ENCODE measurements at regions not wholly inside any gene's neighbourhood (a gene's known extent, or its start where the extent isn't known, plus 50 kb on each side); places are given as distances from the start of the nearest gene placed in this dataset.
"Not testable (repeated sequence)": the region's sequence is repeated elsewhere in the genome, so short reads cannot be mapped to it uniquely, and the experiment has no call there.

DNA sequence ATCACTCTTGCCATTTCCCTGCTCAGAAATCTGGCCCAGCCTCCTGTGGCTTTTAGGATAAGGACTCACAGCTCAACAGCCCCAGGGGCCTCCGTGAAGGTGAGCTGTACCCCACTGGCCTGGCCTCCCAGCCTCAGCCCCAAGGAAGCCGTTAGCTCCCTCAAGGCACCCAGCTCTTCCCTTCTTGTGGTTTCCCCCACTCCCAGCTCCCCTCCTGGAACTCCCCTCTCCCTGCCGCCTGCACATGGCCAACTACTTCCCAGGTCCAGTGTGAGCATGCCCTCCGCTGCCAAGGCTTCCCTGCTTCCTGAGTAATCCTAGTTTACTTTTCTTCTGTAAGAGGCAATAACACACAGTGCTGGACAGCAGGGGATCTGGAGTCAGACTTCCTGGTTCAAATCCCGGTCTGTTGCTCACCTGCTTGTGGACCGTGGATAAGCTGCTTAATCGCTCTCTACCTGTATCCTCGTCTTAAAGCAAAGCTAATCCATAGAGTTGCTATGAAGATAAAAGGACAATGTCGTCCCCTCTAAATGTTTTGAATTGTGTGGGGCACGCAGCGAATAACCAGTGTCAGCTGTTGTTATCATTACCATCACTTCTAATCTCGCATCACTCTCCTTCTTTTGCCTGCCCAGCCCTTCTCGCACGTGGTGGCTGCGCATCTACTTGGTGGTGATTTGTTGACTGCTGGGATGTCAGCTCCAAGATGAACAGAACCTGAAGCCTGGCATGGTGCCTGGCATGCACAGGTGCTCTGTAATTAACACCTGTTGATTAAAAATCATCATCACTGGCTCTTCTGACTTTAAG is 86.6 kb downstream of the C5orf15 start:
- DNase-seq (ENCODE audit: low read depth), result no peak

DNA sequence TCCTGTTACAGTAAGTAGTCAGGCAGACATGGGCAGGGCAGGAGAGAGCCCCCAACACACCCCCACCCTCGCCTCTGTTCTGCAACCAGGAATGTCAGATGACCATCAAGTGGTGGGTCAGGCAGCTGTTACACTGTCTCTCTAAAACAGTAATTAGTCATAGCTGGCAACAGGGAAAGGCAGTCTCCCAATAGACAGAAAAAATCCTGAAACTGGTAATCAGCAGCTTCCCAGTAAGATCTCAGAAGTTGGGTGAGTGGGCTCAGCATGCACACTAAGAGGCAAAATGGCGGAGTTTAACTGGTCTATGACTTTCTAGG is 90.2 kb downstream of the C5orf15 start:
- DNase-seq (ENCODE audit: low read depth), result no peak

DNA sequence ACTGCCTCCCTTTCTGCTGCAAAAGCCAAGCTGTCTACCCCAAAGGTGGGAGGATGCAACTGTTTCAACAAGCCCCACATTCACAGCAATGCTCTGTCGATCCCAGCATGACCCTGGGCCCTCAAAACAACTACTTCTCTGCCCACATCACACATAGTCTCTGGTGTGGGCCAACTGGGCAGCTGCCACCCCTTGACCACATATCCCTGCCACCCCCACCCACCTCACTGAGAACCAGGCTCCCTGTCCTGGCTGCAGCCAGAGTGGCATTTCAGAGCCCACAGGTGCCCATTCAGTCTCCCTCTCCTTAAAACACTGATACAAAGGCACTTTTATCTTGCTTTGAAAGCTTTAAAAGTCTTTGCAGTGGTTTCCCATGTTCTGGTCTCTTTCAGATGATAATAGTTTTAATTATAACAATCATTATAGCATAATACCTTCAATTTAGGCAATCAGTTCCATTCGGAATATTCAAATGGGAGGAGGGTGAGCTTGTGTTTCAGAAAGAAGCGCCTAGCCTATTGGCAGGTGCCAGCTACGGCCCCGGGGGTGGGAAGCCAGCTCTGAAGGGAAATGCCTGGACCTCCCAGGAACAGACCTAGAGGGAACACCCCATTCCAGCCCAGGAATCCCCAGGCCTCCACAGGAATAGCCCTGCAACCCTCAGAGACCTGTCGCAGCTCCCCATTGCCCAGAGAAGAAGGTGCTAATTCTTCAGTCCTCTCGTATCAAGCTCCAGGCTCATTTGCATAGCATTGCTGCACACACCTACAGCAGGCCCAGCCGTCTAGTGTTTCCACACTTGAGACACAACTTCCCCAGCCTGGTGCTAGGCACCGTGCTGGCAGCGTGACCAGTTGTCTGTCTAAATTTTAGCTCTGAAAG is 90.8 kb downstream of the C5orf15 start:
- DNase-seq (ENCODE audit: low read depth), result no peak

DNA sequence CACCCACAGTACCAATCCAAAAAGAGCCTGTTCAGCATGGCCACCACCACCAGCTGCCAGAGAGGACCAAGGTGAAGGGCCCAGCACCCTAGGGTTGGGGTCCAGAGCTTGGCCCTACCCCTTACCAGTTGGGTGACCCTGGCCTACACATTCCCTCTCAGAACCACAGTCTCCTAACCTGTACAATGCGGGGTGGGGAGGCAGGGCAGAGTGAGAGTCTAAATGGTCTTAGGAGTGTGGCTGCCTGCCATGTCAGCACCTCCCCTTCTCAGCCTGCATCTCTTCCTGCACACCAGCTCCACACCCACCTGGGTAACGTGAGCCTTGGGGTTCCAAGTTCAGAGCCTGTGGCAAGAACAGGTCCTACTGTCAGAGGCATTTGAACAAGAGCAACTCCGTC is 92.2 kb downstream of the C5orf15 start:
- no peak for DNase-seq (ENCODE audit: low read depth)

DNA sequence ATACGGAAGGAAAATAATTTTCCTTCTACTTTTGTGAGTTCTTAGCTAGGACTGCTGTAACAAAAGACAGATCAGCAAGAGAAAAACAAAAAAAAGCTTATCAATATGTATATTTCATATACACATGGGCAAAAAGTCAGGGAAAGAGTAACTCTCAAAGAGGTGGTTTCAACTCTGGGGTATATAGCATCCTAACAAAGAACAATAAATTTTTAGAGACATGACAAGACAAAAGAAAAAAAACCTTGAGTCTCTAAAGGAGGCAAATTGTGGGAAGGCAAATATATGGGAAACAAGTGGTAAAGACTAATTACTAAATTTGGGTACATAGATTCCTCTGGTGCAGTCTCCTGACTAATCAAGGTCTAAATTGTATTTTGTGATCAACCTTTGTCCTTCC is 93.2 kb downstream of the C5orf15 start:
- no peak for DNase-seq (ENCODE audit: low read depth)

DNA sequence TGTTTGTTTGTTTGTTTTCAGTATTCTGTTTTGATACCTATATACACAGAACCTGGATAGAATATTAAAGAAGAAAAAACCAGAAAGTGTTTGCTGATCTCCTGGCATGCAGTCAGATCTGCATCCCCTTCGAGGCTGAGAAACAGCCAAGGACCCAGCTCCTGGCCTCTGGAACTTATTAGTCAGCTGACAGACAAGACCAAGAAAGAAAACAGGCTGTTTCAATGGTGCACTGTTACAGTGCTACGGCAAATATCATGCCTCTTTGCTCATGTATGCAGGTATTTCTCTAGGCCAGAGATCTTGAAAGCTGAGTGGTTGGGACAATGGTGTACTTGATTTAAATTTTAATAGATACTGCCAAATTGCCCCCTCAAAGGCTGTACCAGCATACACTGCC is 95.0 kb downstream of the C5orf15 start:
- DNase-seq (ENCODE audit: low read depth), result no peak

DNA sequence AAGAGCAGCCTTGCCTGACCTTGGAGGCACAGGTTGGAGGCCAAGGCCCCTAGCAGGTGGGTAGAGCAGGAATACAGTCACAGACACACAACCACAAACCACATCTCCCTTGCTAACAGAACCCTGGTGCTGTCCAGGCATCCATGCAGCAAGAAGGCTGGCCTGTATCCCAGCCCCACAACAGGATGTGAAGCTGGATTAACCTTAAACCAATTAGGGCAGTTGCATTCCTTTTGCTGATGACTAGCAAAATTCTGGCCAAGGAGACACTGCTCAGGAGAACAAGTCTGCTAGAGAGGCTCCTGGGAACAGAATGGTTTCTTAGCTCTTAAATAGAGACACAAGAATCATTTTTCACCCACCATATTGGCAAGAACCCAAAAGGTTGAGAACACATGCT is 97.8 kb downstream of the C5orf15 start:
- no peak for DNase-seq (ENCODE audit: low read depth)

DNA sequence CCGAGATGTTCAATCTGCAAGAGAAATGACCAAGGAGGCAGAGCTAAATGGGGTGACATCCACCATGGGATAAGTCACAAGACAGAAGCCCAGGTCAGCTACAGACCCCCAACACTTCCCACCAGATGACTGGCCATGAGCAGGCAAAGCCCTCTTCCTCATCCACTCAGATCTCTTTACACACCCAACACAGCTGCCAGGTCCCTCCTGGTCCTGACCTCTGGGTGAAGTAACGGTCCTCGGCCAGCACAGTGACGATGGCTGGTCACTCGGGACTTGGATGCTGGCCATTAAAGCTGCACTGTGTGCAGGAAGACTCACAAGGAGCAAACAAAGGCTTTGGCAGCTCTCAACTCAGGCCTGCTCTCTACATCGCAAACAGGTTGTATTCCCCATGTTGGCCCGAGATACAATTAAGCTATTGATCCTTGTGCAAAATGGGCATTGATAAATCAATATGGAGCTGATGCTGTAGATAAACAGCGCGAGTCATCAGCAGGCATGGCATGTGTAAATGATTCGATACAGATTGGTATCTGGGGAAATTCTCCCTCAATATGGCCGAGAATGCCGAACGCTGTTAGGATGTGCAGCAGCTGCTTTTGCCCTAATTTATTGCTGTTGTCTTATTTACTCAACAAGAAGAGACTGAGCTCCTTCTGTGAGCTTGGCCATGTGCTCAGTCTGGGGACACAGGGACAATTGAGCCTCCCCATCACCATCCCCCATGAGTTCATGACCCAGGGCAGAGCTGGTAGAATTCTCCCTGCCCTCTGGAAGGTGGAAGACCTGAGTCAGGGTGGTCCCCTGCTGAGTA is 98.7 kb downstream of the C5orf15 start:
- no peak for DNase-seq (ENCODE audit: low read depth)

DNA sequence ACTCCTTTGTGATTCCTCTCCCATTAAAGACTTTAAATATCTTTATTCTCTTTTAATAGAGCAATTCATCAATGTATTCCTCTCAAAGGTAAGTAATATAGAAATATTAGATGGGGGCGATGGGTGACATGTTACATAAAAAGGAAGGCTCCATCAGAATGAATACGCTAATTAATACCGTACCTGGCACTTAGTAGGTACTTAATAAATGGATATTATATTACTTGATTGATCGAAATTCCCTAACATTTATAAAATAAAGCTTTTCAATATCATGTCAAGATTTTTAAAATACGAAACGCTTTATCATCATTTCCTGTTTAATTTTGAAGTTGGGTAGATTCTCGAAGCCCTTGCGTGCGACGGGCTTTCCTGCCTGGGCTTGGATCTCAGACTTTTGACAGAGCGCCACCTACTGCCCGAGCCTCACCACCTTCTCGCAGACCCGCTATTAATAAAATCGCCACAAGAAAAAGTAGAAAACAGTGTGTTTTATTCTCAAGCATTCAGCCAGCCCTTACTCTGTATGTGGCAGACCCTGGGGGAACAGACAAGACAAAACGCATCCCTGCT is 99.4 kb downstream of the C5orf15 start:
- peak; percentile 65 for DNase-seq (ENCODE audit: low read depth)

DNA sequence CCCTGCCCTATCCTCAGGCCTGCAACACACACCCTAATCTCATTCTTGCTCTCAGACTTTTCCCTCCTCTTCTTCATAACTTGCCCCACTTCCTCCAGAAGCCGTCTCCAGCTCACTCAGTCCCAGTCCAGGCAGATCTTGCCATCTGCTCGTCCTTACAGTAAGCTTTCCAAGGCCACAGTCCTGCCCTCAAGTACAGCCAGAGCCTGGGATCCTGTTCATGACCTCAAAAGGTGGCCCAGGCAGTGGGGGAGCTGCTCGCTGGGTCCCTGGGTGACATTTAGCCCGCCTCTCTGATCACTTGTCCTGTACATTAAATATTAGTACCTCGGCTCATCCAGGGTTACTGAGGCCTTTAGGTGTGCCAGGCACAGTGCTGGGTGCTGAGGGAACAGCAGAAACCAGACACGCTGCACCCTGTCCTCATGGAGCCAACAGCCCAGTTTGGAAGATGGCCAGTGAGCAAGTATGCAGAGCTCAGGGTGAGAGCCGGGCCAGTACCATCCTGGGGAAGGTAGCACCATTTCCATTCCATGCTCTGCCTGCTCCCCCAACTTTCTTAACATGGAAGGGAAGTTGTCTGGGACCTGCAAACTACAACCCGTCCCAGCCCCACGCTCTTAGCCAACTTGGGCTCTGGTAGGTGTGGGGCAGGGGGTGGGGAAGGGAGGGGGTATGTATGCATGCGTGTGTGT is 100.4 kb downstream of the C5orf15 start:
- no peak for DNase-seq (ENCODE audit: low read depth)

DNA sequence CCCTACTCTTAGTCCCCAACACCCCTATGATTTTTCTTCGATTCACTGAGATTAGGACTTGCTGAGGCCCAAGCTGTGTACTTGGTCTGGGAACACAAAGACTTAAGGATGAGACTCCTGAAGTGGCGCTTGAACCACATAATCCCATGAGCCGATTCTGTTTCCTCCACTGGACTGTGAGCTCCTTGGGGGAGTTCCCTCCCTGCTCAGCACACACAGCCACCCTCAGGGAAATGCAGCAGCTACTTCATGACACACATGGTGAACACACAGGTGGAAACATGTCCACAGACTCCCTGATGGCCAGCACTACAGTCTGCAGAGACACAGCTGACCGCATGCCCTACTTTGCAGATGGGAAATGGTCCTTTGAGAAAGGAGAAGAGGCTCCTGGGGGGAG is 101.1 kb downstream of the C5orf15 start:
- DNase-seq (ENCODE audit: low read depth), result no peak

DNA sequence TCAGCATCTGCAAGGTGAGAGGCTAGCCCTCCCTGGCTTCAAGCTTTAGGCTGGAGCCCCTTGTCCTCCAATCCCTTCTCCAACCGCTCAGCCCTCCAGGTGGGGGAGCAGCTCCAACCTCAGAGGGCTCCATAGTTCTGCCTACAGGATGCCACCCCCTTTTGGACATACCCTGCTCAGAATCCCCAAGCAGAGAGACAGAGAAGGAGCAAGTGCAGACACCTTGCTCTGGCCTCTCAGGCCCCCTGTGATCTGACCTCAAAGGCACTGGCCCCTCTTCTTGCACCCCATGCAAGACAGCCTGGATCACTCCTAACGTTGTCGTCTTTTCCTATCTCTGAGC is 101.6 kb downstream of the C5orf15 start:
- no peak for DNase-seq (ENCODE audit: low read depth)

DNA sequence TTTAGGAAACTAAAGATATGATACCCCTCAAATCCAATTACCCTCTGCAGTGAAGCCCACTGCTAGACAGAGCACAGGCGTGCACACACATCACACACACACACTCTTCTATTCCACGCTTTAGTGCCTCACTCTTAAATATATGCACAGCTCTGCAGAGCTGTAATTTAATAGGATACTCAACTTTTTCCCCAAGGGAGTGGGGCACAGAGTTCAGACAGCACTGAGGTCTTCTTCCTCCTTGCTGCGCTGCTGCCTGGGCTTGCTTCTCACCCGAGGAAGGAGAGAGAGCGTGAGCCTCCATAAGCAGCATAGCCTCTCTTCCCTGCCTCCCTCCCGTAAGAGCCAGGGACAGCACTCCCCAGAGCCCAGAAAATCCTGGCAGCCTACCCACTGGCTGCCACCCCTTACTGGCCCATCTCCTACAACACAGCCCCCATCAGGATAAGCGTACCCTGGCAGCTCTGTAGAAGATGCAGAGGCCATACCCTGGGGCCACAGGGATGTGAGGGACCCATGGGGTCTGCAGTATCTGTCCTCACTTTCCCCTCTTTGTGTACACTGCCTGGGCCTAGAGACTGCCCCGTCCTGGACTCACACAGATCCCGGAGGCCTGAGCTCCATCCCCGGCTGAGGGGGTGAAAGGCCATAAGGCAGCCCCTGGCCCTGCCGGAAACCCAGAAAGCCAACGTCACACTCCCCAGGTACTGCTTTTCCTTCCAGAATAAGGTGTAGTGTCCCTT is 102.1 kb downstream of the C5orf15 start:
- no peak for DNase-seq (ENCODE audit: low read depth)

DNA sequence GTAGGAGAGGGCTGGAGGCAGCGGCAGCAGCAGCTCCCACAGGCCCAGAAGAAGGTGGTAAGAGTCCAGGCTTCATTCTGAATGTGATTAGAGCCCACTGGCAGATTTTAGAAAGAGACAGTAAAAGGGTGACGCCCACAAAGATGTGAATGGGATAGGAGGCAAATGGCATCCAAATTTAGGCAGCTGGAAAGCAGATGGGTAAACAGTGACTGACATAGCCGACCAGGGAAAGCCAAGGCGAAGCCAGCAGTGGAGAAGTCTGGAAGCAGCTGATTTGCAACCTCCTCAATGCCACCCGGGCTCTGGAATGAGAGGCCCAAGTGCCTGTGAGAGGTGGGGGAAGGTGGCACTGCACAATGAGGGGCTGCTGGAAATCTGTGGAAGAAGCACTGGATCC is 103.3 kb downstream of the C5orf15 start:
- DNase-seq (ENCODE audit: low read depth), result no peak

DNA sequence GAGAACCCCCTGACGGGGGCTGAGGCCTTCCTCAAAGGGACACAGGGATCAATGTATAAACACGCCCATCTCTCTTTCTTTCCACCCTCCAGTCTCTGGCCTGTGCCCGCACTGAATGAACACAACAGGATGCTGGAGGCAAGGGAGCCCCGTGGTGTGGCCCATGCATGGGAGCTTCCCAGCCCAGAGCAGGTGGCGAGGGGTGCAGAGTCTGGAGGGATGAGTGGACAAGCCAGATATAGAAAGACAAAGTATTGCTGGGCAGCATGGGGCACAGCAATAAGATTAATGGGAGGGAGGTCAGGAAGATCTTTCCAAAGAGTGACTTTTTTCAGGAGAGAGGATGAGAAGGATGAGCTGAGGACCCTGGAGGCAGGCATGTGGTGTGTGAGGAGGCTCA is 103.7 kb downstream of the C5orf15 start:
- no peak for DNase-seq (ENCODE audit: low read depth)

DNA sequence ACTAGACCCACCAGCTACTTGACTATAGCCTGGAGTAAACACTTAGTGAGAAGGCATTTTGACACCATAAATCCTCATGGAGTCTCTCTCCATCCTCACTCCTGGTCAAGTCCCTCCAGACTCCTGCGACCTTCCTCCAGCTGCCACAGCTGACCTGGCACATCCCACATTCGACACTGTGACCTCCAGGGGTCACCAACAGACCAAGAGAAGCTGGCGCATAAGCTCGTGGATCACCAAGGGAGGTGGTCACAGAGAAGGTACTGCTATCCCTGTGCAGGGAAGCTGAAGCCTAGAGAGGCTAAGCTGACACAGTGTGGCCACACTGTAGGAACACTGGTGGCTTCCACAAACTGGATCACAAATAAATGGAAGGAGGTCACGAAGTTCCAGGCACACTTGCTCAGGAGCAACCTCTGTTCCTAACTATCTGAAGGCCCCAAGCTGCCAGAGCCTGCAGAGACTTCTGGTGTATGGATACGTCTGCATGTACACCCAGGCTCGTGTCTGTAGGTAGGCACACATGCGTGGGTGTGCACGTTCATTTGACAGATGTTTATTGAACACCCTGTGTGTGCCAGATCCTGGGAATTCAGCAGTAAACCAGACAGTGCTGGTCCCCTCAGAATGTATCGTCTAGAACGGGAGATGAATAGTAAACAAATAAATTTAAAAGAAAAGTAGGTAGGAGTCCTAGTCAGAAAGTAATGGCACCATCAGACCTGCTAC is 104.4 kb downstream of the C5orf15 start:
- DNase-seq (ENCODE audit: low read depth), result no peak

DNA sequence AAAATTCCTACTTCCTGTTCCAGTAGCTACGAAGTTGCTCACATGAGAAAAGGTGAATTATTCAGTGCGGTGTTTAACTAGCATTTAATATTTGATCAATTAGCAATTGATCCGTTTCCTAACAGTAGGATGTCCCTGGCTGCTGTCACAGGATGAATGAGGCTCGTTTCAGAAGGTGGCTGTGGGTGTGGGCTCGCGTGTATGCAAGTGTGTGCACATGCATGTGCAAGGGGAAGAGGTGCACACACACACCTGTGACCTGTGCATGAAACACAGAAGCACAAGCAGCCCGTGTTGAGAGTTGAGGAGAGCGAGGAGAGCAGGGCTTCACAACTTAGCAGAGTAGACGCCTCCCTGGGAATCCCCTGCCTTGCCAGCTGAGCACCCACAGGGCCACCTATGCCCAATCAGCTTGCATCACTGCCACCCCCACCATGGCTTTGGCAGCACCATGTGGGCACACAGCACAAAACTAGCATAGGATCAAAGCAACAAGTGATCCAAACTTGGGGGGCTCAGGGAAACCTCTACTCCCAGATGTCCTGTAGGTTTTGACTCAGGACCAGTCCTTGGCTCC is 107.2 kb downstream of the C5orf15 start:
- DNase-seq (ENCODE audit: low read depth), result no peak

DNA sequence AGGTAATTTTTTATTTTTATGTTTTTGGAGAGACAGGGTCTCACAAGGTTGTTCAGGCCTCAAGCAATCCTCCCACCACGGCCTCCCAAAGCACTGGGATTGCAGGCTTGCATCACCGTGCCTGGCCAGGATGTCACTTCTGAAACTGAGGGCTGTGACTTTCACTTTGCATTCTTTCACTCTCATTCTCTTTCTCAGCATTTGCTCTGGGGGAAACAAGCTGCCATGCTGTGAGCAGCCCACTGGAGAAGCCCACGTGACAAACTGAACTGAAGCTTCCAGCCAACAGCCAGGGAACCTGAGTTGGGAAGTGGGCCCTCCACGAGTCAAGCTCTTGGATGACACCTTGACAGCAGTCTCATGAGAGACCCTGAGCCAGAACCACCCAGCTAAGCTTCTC is 109.4 kb downstream of the C5orf15 start:
- no peak for DNase-seq (ENCODE audit: low read depth)

DNA sequence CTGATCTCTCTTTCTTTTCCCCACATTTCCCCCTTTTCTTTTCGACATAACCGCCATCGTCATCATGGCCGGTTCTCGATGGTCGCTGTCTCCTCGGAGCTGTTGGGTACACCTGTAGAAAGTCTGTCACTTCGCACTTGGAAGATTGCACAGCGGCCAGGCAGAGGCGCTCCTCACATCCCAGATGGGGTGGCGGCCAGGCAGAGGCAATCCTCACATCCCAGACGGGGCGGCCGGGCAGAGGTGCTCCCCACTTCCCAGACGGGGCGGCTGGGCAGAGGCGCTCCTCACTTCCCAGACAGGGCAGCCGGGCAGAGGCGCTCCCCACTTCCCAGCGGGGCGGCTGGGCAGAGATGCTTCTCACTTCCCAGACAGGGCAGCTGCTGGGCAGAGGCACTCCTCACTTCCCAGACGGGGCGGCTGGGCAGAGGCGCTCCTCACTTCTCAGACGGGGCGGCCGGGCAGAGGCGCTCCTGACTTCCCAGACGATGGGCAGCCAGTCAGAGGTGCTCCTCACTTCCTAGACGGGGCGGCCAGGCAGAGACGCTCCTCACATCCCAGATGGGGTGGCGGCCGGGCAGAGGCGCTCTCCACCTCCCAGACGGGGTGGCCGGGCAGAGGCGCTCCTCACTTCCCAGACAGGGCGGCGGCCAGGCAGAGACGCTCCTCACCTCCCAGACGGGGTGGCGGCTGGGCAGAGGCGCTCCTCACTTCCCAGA is 110.7 kb downstream of the C5orf15 start:
- not testable (repeated sequence) for DNase-seq (ENCODE audit: low read depth)
